ENCODE measurements at regions not wholly inside any gene's neighbourhood (a gene's known extent, or its start where the extent isn't known, plus 50 kb on each side); places are given as distances from the start of the nearest gene placed in this dataset.
A peak's percentile ranks its signal among the peaks of the same experiment; 100 is the strongest.

- no peak overlapping the region for H3K9ac ChIP-seq (ENCODE audit: insufficient read depth in 1 of 2, low read depth in 2 of 2, low read length in 2 of 2)
- 2% methylated on average over 7 of the region's 9 CpGs for WGBS (ENCODE audit: insufficient coverage, low coverage, missing lambda C conversion rate)
- no TSS peak for BruUV-seq (replicated peaks)
- no peaks in the 10 kb centered on the region for H3K4me1 ChIP-seq (replicated peaks in 1 of 2; ENCODE audit: control insufficient read depth in 2 of 2, insufficient read depth in 2 of 2, low read length in 2 of 2)
- H4K20me1 ChIP-seq (replicated peaks; ENCODE audit: control insufficient read depth, insufficient read depth, low read length) = no peaks in the 10 kb centered on the region
- intact Hi-C loops (cut with micrococcal nuclease) = loop anchor here (5.0 kb wide), 1 partner anchor 1036 kb away; no protein-coding TSS in a partner anchor
- no peak overlapping the region for H2AFZ ChIP-seq (ENCODE audit: low read depth, low read length)
- in situ Hi-C loops (cut with MboI) = no loop called here
- H3K79me2 ChIP-seq (ENCODE audit: control insufficient read depth, insufficient read depth, low read length) = no peaks in the 10 kb centered on the region
- no peaks in the 10 kb centered on the region for H3K27me3 ChIP-seq (ENCODE audit: control insufficient read depth in 2 of 2, insufficient read depth in 2 of 2, low read length in 2 of 2)
- H3K9me3 ChIP-seq (replicated peaks; ENCODE audit: control insufficient read depth, insufficient read depth, low read depth, low read length) = no peaks in the 10 kb centered on the region
- ChIA-PET CTCF (ENCODE audit: low intra/inter-chr PET ratio) (interaction anchor here (0.8 to 1.5 kb wide), 4 partner anchors 519 to 1130 kb away, joined by 3 to 6 read pairs (median 4); no protein-coding TSS in a partner anchor), POLR2A (no interaction called here)
- H3K4me2 ChIP-seq (ENCODE audit: insufficient read depth, low read length) = no peak overlapping the region
- peak; percentile 92 for ATAC-seq
- H3K9me1 ChIP-seq (ENCODE audit: control insufficient read depth, insufficient read depth, low read length) = no peaks in the 10 kb centered on the region
- peak in 1 of 4 experiments; percentile 57 for DNase-seq (ENCODE audit: extremely low read depth in 1 of 4, low spot score in 3 of 4)
- no peak overlapping the region for H3K27ac ChIP-seq (ENCODE audit: extremely low read depth, low read depth, low read length)
- no peak for FAIRE-seq
- H3K4me3 ChIP-seq = no peak overlapping the region
- H3K36me3 ChIP-seq (ENCODE audit: control insufficient read depth, insufficient read depth, low read length) = no peaks in the 10 kb centered on the region
- TF ChIP-seq CTCF (IDR thresholded peaks at IDR 0.05 in 2 of 3, conservative IDR thresholded peaks at IDR 0.05 in 1 of 3; ENCODE audit: insufficient read depth in 2 of 3, low read depth in 1 of 3, low read length in 3 of 3) = peak; percentile 51 to 54 (median 53)
- TF ChIP-seq THRA (IDR thresholded peaks at IDR 0.05) = no peak
- TF ChIP-seq NFRKB (IDR thresholded peaks at IDR 0.05; ENCODE audit: low read depth) = no peak
- TF ChIP-seq ZNF407 (IDR thresholded peaks at IDR 0.05; ENCODE audit: low read depth) = no peak
- no peak for TF ChIP-seq FOS (IDR thresholded peaks at IDR 0.05; ENCODE audit: extremely low read depth, insufficient read length)
- TF ChIP-seq SMC3 (conservative IDR thresholded peaks at IDR 0.05; ENCODE audit: insufficient read depth, low read depth, low read length) = peak; percentile 44; the same call in 1 of the 2 replicates
- peak; percentile 67; the same call in 1 of the 2 replicates for TF ChIP-seq STAG1 (CRISPR knock-in tag; IDR thresholded peaks at IDR 0.05; ENCODE audit: borderline replicate concordance)
- no peak for TF ChIP-seq POLR2AphosphoS2 (IDR thresholded peaks at IDR 0.05; ENCODE audit: low read length)
These were observed 238.4 kb upstream of the MDFIC2 start for GRCh38 chr3:70550723-70551319.
